CD1c-positive myeloid dendritic cell (primary cell): ENCODE measurements at regions not wholly inside any gene's neighbourhood (a gene's known extent, or its start where the extent isn't known, plus 50 kb on each side); places are given as distances from the start of the nearest gene placed in this dataset.

ENCODE experiments used
- DNase-seq: peaks from one replicate; pipeline ENCODE4 v3.0.0-alpha.2; 2016; ENCODE audit errors: extremely low spot score

DNA sequence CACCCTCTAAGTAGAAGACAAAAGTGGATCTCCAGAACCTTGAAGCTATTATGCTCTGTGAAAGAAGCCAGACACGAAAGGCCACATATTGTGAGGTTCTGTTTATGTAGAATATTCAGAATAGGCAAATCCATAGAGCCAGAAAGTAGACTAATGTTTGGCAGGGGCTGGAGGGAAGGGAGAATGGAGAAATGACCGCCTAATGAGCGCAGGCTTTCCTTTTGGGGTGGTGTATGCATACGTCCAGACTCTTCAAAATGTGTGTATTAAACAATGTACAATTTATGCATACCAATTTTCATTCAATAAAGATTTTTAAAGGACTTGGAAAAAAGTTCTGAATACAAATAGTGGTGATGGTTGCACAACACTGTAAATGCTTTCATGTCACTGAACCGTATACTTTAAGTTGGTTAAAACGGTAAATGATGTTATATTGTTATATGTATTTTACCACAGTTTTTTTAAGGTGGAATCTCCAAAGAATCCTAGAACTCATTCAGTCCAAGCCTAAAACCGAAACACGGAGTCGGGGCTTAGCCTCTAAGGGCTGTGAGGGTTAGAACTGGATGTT is 397.4 kb downstream of the SOX9 start:
- DNase-seq = no peak

DNA sequence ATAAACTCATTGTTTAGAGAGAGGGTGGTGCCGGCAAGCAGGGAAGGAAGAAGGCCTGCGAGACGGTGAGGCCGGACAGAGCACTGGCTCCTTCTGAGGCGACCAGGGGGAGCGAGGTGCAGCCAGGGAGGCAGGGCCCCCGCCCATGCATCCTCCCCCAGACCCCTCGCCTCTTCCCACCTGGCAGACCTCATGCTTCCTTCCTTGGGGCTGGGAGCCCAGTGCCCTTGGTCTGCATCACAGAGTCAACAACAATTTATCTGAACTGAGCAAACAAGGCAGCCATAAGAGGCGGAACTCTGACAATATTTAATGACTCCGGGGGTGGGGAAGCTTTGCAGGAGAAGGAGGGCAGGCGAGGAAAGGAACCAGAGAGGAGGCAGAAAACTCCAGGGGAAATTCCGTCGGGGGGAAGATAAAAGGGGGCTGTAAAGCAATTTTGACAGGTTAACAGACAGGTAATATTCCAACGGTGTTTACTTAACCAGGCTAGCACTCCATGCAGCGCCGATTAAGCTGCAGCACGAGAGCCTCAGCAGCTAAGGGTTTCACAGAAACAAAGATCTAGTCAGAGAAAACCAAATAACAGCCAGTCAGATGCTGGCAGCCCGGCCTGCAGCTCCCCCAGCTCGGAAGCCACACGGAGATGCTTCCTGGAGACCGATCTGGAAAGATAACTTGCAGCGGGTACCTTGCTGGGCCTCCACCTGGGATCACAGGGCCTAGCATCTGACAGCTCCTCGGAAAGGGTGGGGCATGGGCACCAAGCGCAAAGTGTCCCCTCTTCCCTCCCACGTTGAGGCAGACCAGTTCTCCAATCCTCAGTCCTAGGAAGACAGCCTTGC is 398.2 kb downstream of the SOX9 start:
- no peak for DNase-seq

DNA sequence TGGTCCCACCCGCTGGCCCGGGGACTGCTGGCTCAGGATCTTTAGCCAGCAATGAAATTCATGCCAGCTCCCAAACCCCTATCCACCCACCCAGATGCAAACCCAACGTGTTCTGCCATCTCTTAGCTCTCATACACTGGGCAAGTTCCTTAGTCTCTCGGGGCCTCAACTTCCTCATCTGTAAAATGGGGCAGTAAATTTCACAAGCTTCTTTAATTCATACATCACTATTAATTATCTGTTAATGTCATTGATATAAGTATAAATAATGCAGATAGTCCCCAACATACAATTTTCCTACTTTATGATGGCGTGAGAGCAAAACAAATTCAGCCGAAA is 398.7 kb downstream of the SOX9 start:
- no peak for DNase-seq

DNA sequence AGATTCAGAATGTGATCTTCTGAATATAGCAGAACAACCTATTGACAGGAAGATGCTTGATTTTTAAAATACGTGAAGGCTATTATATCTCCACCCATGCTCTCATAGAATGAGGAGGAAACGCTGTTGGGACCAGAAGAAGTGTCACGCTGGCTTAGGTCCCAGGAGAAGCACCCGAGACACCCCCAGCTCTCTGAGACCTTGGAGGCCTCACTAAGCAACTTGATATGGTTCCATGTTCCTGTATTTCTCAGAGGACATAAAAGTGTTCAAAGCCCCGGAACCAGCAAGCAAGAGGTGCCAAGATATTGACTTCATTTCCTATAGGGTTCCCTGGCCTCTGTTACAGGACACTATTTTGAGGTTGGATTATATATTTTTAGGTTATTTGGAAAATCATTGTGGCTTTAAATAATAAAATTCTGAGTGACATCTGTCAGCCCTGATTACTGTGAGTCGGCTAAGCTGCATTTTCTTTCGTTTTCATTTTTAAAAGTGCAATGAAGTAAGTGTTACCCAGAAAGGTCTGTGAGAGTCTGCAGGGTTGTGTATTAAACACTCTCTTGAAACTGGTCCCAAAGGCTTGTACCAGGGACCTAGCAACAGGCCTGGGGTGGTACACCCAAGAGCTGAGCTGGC is 400.0 kb downstream of the SOX9 start:
- DNase-seq = no peak

DNA sequence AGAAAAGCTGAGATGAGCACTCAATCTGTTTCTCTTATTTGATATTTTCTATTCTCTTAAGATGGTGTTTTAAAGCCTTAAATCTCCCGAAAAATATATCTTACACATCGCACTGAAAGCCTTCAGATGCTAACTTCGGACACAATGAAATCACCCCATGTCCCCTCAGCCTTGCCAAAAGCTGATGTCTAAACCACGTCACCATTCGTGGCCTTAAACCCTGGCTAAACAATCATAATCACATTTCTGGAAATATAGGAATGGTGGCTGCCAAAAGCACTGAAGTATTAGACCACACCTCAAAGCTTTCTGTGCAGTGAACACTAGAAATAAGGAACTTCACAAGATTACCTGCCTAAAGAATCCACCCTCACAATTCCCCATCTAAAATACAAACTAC is 402.7 kb downstream of the SOX9 start:
- no peak for DNase-seq

DNA sequence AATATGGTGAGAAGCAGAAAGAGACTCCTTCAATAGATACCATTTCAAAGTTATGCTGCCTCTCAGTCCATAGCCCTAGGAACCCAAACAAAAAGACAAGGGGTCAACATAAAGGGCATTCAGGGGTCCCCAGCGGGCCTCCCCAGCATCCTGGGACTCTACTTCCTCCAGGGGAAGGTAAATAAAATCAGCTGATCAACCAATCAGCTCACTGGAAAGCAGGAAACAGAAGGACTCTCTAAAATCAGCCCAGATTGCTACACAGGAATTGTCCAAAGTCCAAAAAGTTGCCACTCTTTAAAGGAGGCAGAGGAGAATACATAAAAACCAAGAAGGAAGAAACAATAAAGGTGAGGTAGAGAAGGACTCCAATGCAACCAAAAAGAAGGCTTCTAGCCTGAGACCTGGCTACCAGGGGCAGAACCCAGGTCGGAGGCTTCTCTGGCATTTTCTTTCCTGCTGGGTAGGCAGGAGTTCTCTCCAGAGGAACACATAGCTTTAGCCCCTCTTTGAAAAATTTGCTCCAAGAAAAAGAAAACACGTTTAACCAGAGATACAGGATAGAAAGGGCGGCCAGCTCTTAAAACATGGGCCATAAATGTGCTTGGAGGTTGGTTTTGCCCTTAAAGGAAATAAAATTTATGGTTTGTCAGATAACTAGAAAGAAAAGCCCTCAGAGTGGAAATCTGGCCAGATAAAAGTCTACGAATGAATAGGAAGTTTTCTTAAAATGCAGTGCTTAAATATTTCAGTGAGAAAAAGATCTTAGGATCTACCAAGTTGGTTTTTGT is 404.6 kb downstream of the SOX9 start:
- DNase-seq = no peak

DNA sequence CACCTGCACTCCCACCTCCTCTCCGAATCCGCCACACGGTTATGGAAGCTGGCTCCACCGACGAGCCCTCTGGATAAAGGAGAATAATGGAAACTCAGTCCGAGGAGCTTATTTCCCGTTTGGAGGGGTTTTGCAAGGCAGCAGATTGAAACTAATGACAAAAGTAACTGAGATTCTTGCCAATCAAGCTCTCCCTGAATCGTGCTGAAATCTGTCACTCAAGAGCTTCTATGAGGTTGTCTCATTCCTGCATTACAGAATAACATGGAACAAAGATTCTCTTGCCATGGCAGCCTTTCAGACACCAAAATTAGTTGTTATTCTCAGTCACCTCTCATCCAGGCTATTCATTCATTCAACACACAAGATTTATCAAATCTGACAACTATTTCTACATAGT is 405.9 kb downstream of the SOX9 start:
- no peak for DNase-seq

DNA sequence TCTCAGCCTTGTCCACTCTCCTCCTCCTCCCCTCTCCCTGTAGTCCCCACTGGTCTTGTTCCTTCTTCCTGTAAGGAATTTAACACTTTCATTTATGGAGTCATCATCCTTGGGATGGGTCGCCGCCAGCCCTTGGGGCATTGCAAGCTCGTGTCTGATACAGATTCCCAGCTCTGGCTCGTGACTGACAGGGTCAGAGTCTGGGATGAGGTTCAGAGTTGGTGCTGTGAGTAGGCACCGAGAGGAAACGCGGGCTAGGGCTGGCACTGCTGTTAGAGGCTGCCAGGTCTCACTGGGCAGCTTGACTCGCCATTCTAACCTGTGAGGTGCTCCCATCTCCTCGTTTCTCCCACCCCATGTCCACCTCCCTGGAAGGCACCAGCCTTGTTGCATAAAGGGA is 407.0 kb downstream of the SOX9 start:
- DNase-seq = no peak

DNA sequence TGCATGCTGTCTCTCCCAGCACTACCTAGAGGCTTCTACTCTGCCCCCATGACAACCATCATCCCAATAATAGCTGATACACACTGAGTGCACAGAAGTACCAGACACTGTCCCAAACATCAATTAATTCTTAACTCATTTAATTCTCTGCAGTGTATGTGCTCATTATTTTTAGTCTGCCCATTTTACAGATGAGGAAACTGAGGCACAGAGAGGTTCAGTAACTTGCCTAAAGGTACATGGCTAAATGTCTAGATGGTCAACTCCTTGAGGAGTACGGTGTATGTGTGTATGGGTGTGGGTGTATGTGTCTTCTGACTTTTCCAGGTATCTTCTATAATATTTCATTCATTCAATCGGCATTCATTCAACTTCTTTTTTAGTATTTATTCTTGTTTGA is 407.9 kb downstream of the SOX9 start:
- DNase-seq = no peak

DNA sequence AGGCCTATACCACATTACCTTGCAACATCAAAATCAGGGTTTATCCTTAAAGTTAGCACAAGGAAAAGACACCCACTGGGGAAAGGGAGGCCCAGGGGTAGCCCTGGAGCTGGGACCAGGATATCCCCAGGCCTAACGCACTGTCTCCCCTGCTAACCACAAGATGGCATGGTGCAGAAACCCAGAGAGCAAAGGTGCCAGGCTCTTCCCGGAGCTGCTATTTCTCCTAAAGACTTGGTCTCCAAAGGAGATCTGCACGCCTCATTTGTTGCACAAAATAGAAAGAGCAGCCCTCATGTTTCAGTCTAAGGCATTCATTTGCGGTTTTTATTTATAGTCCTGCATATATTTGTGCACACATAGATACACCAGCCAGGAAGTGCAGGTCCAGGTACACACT is 408.6 kb downstream of the SOX9 start:
- no peak for DNase-seq

DNA sequence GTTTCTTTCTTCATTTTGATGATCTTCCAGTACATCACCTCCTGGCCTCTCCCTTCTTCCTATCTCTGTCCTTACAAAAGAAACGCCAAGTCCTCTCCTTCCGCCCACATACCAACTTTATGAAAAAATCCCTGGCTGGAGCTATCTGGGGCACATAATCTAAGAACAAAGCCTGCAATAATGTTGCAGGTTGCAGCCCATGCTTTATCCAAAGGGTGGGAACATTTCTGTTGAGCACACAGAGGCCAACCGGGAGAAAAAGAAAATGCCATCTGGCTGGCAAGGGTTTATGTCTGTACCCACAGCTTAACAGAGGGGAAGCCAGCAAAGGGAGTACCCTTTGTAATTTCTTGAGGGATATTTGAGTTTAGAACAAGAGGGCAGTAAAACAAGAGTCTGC is 409.6 kb downstream of the SOX9 start:
- DNase-seq = no peak

DNA sequence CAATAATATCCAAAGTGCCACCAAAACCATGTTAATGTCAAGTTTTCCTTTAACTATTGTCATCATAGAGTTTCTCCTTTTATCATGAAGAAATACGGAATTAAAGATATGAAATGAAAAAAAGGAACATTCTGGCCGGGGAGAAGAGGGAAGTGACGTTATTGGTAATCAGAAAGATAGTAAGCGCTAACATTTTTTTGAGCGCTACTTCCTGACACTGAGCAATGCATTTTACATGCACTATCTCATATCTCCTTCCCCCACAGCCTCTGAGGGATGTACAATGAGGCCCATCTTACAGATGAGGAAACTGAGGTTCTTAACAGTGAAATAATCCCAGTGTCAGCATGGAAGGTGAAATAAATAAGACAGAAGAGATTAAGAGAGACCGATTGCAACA is 410.9 kb downstream of the SOX9 start:
- no peak for DNase-seq

DNA sequence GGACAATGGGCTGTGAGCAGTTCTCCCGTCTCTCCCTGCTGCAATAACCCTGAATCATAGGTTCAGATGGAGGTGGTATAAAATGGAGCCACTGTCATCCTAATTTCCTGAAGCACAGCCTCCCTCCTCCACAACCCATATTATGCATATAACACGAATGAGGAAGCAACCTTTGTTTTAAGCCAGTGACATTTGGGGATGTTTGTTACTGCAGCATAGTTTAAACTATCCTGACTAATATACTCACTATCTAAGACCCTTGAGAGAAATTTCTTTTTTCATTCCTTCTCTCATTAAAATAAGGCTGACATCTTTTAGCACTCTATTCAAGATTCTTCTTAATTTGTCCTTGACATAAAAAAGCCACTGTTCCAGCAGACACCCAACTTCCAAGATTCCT is 413.4 kb downstream of the SOX9 start:
- no peak for DNase-seq

DNA sequence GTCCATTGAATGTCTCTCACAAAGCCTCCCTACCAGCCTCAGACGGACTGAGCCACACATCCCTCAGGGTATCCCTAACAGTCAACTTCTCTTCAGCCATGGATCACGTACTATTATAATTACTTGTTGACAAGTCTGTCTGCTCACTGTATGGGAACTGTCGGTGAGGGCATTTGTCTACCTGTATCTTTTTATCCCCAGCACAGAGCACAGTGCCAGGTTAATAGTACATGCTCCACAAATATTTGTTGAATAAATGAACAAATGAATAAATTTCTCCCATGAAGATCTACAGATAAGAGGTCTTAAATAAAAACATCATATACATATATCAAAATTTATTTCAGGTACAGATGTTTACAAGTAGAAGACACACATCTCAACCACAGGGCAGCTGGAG is 414.0 kb downstream of the SOX9 start:
- no peak for DNase-seq

DNA sequence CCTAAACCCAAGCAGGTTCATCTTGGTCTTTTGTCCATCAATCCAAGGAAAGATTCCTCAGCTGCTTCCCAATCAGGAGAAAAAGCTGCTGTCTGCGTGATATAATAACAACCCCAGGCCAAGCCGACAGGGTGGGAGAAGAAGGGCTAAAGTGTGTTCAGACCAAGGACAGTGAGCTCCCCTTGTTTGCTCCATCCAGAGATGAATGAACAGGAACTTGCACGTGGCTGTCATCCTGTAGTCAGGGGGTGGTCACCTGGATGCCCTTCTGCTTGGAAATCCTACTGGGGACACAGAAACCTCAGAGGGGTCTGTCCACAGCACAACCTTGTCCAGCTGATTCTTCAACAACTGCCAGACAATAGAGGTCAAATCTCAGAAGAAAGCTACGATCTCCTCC is 414.5 kb downstream of the SOX9 start:
- no peak for DNase-seq

DNA sequence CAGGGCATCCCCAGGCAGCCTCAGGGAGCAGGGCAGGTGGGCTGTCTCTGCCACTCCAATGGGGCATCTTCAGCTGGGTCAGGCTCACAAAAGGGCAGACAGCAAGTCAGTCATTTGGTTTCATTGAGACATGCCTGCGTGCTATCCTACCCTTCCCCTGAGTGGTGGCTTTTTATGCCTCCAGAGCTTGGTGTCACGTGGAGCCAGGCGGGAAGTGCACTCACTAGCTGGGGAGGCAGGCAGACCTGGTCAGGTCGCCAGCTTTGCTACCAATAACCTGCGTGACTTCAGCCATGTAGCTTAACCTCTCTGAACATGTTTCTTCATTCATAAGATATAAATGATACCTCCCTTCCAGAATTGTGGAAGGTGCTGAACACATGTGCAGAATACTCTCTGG is 415.0 kb downstream of the SOX9 start:
- no peak for DNase-seq

DNA sequence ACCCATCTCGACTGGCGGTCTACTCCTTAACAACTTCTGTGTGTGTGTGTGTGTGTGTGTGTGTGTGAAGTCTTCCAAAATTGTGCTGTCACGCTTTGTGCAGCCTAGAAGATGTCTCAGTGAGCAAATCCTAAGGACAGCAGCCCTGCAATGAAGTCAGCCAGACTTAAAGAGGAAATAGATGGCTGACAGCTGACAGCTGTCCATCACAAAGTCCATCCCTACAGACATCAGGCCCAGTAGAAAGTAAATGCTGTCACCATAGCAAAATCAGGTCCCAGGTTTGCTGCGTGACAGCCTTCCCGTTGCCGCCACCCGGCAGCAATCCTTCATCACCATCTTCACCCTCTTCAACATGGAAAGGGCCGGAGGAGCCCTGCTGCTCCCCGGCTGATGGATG is 416.0 kb downstream of the SOX9 start:
- no peak for DNase-seq

DNA sequence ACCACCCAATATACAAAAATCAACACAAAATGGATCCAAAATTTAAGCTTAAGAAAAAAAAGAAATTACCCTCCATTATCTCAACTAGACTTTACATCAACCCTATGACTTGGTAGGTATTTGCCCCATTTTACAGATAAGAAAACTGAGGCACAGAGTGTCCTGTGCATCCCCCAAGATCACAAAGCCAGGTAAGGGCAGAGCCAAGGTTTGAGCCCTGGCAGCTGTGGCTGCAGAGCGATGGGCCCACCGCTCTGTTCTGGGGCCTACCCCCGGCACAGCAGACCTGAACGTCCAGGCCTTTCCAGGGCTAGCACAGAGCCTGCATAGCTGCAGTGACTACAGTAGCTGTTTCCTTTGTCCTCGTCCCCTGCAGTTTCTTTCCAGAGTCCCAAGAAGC is 417.6 kb downstream of the SOX9 start:
- DNase-seq = no peak

DNA sequence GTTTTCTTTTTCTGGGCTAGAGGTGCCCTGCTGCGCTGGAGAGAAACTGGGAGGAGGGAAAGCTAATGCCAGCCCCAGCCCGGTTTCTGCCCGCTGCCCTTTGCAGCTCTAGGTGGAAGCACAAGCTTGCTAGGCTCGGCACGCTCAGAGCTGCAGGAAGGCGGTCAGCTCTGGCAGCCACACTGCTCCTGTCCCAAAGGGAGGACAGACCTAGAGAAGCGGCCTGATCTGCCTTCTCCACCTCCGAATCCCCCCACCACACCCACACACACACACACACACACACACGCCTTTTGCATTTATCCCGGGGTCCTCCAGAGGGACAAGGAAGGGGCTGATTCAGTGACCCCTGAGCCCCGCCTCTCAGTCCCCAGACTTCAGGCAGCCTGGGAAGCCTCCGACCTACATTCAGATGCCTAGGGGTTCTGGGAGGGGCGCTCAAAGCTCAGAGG is 418.1 kb downstream of the SOX9 start:
- no peak for DNase-seq

DNA sequence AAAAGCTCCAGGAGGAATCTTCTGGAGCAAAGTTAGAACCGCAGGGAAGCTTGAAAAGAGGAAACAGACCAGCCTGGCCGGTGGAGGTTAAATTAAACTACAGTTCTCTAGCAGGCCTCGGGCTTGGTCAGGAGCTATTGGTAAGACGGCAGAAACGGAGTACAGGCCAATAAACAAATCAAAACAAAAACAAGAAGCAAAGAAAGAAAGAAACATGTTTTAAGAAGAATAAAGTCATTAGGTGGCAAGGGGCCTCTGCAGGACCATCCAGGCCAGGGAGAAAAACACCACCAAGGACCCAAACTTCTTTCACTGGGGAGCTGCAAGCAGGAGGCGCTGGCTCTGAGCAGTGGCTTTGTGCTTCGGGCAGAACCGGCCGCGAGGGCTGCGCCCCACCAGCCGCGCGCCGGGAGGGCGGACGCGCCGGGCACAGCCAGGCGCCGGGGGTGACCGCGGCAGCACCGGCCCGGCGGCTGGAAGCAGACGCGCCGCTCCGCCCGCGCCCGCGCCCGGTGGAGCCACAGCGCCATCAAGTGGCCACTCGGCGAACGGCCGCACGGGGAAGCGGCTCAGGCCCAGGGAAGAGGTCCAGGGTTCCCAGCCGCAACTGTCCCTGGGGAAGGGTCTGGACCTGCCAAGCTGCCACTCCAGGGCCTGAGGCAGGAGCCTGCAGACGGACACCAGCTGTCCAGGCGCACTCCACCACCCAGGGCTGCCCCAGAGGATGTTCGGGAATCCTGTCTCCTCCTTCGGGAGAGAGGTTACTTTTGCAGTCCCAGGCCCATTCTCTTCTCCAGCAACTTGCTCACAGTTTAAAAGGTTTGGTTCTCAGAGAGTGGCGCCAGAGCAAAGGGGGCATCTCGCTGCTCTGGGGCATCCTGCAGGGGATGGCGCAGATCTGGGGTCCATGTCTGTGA is 419.4 kb downstream of the SOX9 start:
- peak; percentile 69 for DNase-seq

DNA sequence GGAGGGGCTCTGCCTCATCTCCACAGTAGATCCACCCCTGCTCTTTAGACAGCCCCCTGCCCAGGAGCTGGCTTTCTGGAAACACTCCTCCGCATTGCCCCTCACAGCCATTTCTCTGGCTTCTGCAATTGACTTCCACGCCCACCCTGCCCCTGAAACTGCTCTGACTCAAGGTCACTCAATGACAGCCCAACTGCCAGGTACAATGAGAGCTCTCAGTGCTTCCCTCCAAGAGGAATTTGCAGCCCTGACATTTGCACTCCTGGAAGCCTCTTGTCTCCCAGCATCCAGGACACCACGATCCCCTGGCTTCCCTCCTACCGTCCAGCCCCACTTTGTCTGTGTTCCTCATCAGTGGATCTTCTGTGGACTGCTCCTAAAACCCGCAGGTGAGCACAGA is 421.5 kb downstream of the SOX9 start:
- no peak for DNase-seq
